GM06990 (cell line): ENCODE measurements at regions not wholly inside any gene's neighbourhood (a gene's known extent, or its start where the extent isn't known, plus 50 kb on each side); places are given as distances from the start of the nearest gene placed in this dataset.

Source experiments
- DNase-seq: peaks from one replicate; pipeline ENCODE4 v3.0.0-alpha.2; 2011; ENCODE audit not compliant: insufficient read length; ENCODE audit errors: extremely low read depth
- H3K27me3 ChIP-seq: replicated peaks from 2 replicates; pipeline ENCODE4 v1.6.0; 2011; ENCODE audit warnings: low read length; ENCODE audit not compliant: control insufficient read depth, insufficient read depth
- H3K36me3 ChIP-seq: 2 replicates; pipeline ENCODE4 v1.5.1; 2011; ENCODE audit warnings: low read length; ENCODE audit not compliant: control insufficient read depth, insufficient read depth
- H3K4me3 ChIP-seq: replicated peaks from 2 replicates; pipeline ENCODE4 v1.5.1; 2011; ENCODE audit warnings: low read depth, mild to moderate bottlenecking, control low read depth, low read length
- TF ChIP-seq, protein P1 (sequence below): IDR thresholded peaks from 2 replicates; pipeline ENCODE4 v1.5.1; 2011; ENCODE audit warnings: low read length, control low read depth, mild to moderate bottlenecking, inconsistent platforms; ENCODE audit not compliant: insufficient read depth, poor library complexity, severe bottlenecking

- H3K4me3 ChIP-seq = no peak overlapping the region
- no peaks in the 10 kb centered on the region for H3K27me3 ChIP-seq
- TF ChIP-seq, protein P1, sequence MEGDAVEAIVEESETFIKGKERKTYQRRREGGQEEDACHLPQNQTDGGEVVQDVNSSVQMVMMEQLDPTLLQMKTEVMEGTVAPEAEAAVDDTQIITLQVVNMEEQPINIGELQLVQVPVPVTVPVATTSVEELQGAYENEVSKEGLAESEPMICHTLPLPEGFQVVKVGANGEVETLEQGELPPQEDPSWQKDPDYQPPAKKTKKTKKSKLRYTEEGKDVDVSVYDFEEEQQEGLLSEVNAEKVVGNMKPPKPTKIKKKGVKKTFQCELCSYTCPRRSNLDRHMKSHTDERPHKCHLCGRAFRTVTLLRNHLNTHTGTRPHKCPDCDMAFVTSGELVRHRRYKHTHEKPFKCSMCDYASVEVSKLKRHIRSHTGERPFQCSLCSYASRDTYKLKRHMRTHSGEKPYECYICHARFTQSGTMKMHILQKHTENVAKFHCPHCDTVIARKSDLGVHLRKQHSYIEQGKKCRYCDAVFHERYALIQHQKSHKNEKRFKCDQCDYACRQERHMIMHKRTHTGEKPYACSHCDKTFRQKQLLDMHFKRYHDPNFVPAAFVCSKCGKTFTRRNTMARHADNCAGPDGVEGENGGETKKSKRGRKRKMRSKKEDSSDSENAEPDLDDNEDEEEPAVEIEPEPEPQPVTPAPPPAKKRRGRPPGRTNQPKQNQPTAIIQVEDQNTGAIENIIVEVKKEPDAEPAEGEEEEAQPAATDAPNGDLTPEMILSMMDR = no peak
Measured at GRCh38 chr16:54544553-54545180, 258.1 kb upstream of the IRX3 start.

GRCh38 chr16:54542805-54543505 lies 256.4 kb upstream of the IRX3 start:
- no peaks in the 10 kb centered on the region for H3K27me3 ChIP-seq
- TF ChIP-seq, protein P1 = no peak
- no peaks in the 10 kb centered on the region for H3K36me3 ChIP-seq
- DNase-seq = no peak
- H3K4me3 ChIP-seq = no peak overlapping the region

More at GRCh38 chr16:54544553-54545180, 258.1 kb upstream of the IRX3 start:
- no peak for DNase-seq
- H3K36me3 ChIP-seq = no peaks in the 10 kb centered on the region

DNA sequence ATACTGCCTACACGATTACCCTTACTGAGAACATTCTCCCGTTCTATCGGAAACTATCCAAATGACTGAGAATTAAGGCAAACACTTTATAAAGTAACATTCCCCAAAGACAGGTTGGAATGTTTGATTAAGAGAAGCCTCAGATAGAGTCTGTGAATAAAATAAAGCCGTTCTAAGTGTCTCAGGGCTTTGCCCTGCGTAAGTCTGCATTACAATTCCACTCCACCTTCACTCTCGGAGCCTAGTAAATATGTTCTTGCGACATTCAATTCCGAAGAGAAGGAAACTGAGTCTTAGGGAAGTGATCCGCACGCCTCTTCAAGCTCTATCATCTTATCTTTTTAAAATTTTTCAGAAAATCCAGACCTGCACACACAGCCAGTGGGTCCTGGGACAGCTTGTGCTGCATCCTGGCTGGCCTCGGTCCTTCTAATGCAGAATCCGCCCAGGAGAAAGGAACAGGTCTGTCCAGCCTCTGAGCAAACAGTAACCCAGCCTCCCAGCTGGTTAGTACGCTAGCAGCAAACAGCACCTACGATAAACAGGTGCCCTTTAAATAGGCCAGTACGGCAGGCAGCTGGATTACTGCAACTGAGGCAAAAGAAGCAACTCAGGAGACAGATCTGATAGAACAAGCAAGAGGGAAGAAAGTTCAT lies 254.1 kb upstream of the IRX3 start:
- H3K27me3 ChIP-seq = no peaks in the 10 kb centered on the region
- no peaks in the 10 kb centered on the region for H3K36me3 ChIP-seq
- no peak for DNase-seq
- H3K4me3 ChIP-seq = no peak overlapping the region
- TF ChIP-seq, protein P1 = no peak

DNA sequence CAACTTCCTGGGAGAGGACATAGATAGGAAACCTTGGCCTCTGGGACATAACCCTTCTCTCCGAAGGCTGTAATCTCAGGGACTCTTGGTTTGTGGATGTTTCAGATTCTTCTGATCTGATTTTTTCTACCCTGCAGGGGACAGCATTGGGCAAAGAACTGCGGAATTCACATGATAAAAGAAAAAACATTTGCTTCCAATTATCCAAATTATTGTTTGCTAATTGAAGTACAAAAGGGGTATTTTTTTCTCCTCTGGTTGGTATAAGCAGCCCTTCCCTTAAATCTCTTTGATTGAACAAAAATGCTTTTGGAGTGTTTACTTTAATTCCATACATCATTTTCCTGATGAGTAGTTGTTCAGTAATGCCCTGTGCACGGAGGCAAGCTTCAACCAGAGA lies 251.7 kb upstream of the IRX3 start:
- Histone ChIP-seq H3K4me3 (no peak overlapping the region), H3K27me3 (no peaks in the 10 kb centered on the region), H3K36me3 (no peaks in the 10 kb centered on the region)
- no peak for DNase-seq
- TF ChIP-seq, protein P1 = no peak

- H3K36me3 ChIP-seq = no peaks in the 10 kb centered on the region
- H3K4me3 ChIP-seq = no peak overlapping the region
- no peaks in the 10 kb centered on the region for H3K27me3 ChIP-seq
- TF ChIP-seq, protein P1 = no peak
- no peak for DNase-seq
Measured at GRCh38 chr16:54533856-54534490, 247.4 kb upstream of the IRX3 start.
